GM12878 (cell line): ENCODE measurements at regions not wholly inside any gene's neighbourhood (a gene's known extent, or its start where the extent isn't known, plus 50 kb on each side); places are given as distances from the start of the nearest gene placed in this dataset.

Experiments
- CHD2 ChIP-seq: IDR thresholded peaks from 2 replicates; pipeline ENCODE4 v1.6.1; 2011; ENCODE audit warnings: low read depth, low read length, improper control_type of control experiment, borderline replicate concordance
- CREM ChIP-seq: IDR thresholded peaks from 2 replicates; pipeline ENCODE4 v1.6.1; 2014; ENCODE audit warnings: antibody characterized with exemption, low read depth
- E2F8 ChIP-seq: fragments of 450-650 bp; IDR thresholded peaks from 2 replicates; pipeline ENCODE4 v1.6.1; 2018; ENCODE audit warnings: mild to moderate bottlenecking, low read depth, moderate library complexity; ENCODE audit not compliant: partially characterized antibody
- NFIC ChIP-seq: IDR thresholded peaks from 2 replicates; pipeline ENCODE4 v1.6.1; 2012; ENCODE audit warnings: low read depth, mild to moderate bottlenecking, inconsistent platforms, low read length, moderate library complexity
- PRDM15 ChIP-seq: fragments of 450-650 bp; formaldehyde crosslinking; IDR thresholded peaks from 2 replicates; pipeline ENCODE4 v1.4.0; 2020; ENCODE audit warnings: mild to moderate bottlenecking, moderate library complexity
- SMC3 ChIP-seq: IDR thresholded peaks from 2 replicates; pipeline ENCODE4 v1.6.1; 2011; ENCODE audit warnings: low read length, improper control_type of control experiment, borderline replicate concordance
- SUPT20H ChIP-seq: IDR thresholded peaks from 2 replicates; pipeline ENCODE4 v1.6.1; 2011; ENCODE audit warnings: low read depth, mild to moderate bottlenecking, low read length, moderate library complexity, borderline replicate concordance; ENCODE audit not compliant: control insufficient read depth

- no peak for TF ChIP-seq PRDM15 (CRISPR knock-in tag)
- TF ChIP-seq CHD2: no peak
- no peak for TF ChIP-seq SUPT20H
- TF ChIP-seq E2F8: no peak
- no peak for TF ChIP-seq NFIC
- TF ChIP-seq SMC3: no peak
- TF ChIP-seq CREM: no peak
Measured at GRCh38 chr7:16300361-16300895, 120.9 kb downstream of the CRPPA start (continued).
